ENCODE measurements at regions not wholly inside any gene's neighbourhood (a gene's known extent, or its start where the extent isn't known, plus 50 kb on each side); places are given as distances from the start of the nearest gene placed in this dataset.

- Histone ChIP-seq H3K9me3 (ENCODE audit: control insufficient read depth in 2 of 2, low read length in 2 of 2) (no peaks in the 10 kb centered on the region), H3K4me3 (ENCODE audit: low read length in 2 of 2) (no peak overlapping the region), H3K9ac (ENCODE audit: low read length in 2 of 2) (no peak overlapping the region), H3K36me3 (ENCODE audit: control insufficient read depth in 2 of 2, insufficient read depth in 2 of 2, low read length in 2 of 2) (no peaks in the 10 kb centered on the region), H3K4me1 (ENCODE audit: control insufficient read depth, insufficient read depth, low read length) (no peaks in the 10 kb centered on the region), H3K27ac (ENCODE audit: low read length) (no peak overlapping the region), H3K27me3 (ENCODE audit: control insufficient read depth in 1 of 2, insufficient read depth in 2 of 2, low read length in 2 of 2) (peaks cover 0 to 13% of the 10 kb centered on the region in 2 donors)
Measured at GRCh38 chr22:26914519-26915185, 257.3 kb downstream of the MIAT start.

GRCh38 chr22:26916236-26916635 lies 258.8 kb downstream of the MIAT start:
- no peaks in the 10 kb centered on the region for H3K9me3 ChIP-seq (ENCODE audit: control insufficient read depth in 2 of 2, low read length in 2 of 2)
- no peak overlapping the region for H3K9ac ChIP-seq (ENCODE audit: low read length in 2 of 2)
- H3K36me3 ChIP-seq (ENCODE audit: control insufficient read depth in 2 of 2, insufficient read depth in 2 of 2, low read length in 2 of 2) = no peaks in the 10 kb centered on the region
- peaks cover 0 to 11% of the 10 kb centered on the region in 2 donors for H3K27me3 ChIP-seq (ENCODE audit: control insufficient read depth in 1 of 2, insufficient read depth in 2 of 2, low read length in 2 of 2)
- no peaks in the 10 kb centered on the region for H3K4me1 ChIP-seq (ENCODE audit: control insufficient read depth, insufficient read depth, low read length)
- no peak overlapping the region for H3K4me3 ChIP-seq (ENCODE audit: low read length in 2 of 2)
- H3K27ac ChIP-seq (ENCODE audit: low read length) = no peak overlapping the region

GRCh38 chr22:26918226-26918625 lies 260.8 kb downstream of the MIAT start:
- Histone ChIP-seq H3K27me3 (ENCODE audit: control insufficient read depth in 1 of 2, insufficient read depth in 2 of 2, low read length in 2 of 2) (peaks cover 0 to 9% of the 10 kb centered on the region in 2 donors), H3K9ac (ENCODE audit: low read length in 2 of 2) (no peak overlapping the region), H3K9me3 (ENCODE audit: control insufficient read depth in 2 of 2, low read length in 2 of 2) (no peaks in the 10 kb centered on the region), H3K4me3 (ENCODE audit: low read length in 2 of 2) (no peak overlapping the region), H3K4me1 (ENCODE audit: control insufficient read depth, insufficient read depth, low read length) (no peaks in the 10 kb centered on the region), H3K27ac (ENCODE audit: low read length) (no peak overlapping the region), H3K36me3 (ENCODE audit: control insufficient read depth in 2 of 2, insufficient read depth in 2 of 2, low read length in 2 of 2) (no peaks in the 10 kb centered on the region)

GRCh38 chr22:26921726-26922125 lies 264.3 kb downstream of the MIAT start:
- no peak overlapping the region for H3K4me3 ChIP-seq (ENCODE audit: low read length in 2 of 2)
- H3K27me3 ChIP-seq (ENCODE audit: control insufficient read depth in 1 of 2, insufficient read depth in 2 of 2, low read length in 2 of 2) = no peaks in the 10 kb centered on the region
- no peak overlapping the region for H3K27ac ChIP-seq (ENCODE audit: low read length)
- no peaks in the 10 kb centered on the region for H3K36me3 ChIP-seq (ENCODE audit: control insufficient read depth in 2 of 2, insufficient read depth in 2 of 2, low read length in 2 of 2)
- H3K9me3 ChIP-seq (ENCODE audit: control insufficient read depth in 2 of 2, low read length in 2 of 2) = no peaks in the 10 kb centered on the region
- no peak overlapping the region for H3K9ac ChIP-seq (ENCODE audit: low read length in 2 of 2)
- no peaks in the 10 kb centered on the region for H3K4me1 ChIP-seq (ENCODE audit: control insufficient read depth, insufficient read depth, low read length)

- no peak overlapping the region for H3K4me3 ChIP-seq (ENCODE audit: low read length in 2 of 2)
- H3K27me3 ChIP-seq (ENCODE audit: control insufficient read depth in 1 of 2, insufficient read depth in 2 of 2, low read length in 2 of 2) = no peaks in the 10 kb centered on the region
- H3K36me3 ChIP-seq (ENCODE audit: control insufficient read depth in 2 of 2, insufficient read depth in 2 of 2, low read length in 2 of 2) = no peaks in the 10 kb centered on the region
- H3K9me3 ChIP-seq (ENCODE audit: control insufficient read depth in 2 of 2, low read length in 2 of 2) = no peaks in the 10 kb centered on the region
- H3K27ac ChIP-seq (ENCODE audit: low read length) = no peak overlapping the region
- no peak overlapping the region for H3K9ac ChIP-seq (ENCODE audit: low read length in 2 of 2)
- H3K4me1 ChIP-seq (ENCODE audit: control insufficient read depth, insufficient read depth, low read length) = no peaks in the 10 kb centered on the region
Measured at GRCh38 chr22:26922806-26923205, 265.4 kb downstream of the MIAT start.

- Histone ChIP-seq H3K9me3 (ENCODE audit: control insufficient read depth in 2 of 2, low read length in 2 of 2) (no peaks in the 10 kb centered on the region), H3K9ac (ENCODE audit: low read length in 2 of 2) (no peak overlapping the region), H3K27ac (ENCODE audit: low read length) (no peak overlapping the region), H3K4me1 (ENCODE audit: control insufficient read depth, insufficient read depth, low read length) (no peaks in the 10 kb centered on the region), H3K4me3 (ENCODE audit: low read length in 2 of 2) (no peak overlapping the region), H3K36me3 (ENCODE audit: control insufficient read depth in 2 of 2, insufficient read depth in 2 of 2, low read length in 2 of 2) (no peaks in the 10 kb centered on the region), H3K27me3 (ENCODE audit: control insufficient read depth in 1 of 2, insufficient read depth in 2 of 2, low read length in 2 of 2) (no peaks in the 10 kb centered on the region)
Measured at GRCh38 chr22:26923531-26923930, 266.1 kb downstream of the MIAT start.

- H3K9me3 ChIP-seq (ENCODE audit: control insufficient read depth in 2 of 2, low read length in 2 of 2) = no peaks in the 10 kb centered on the region
- no peaks in the 10 kb centered on the region for H3K36me3 ChIP-seq (ENCODE audit: control insufficient read depth in 2 of 2, insufficient read depth in 2 of 2, low read length in 2 of 2)
- no peak overlapping the region for H3K4me3 ChIP-seq (ENCODE audit: low read length in 2 of 2)
- no peaks in the 10 kb centered on the region for H3K27me3 ChIP-seq (ENCODE audit: control insufficient read depth in 1 of 2, insufficient read depth in 2 of 2, low read length in 2 of 2)
- H3K9ac ChIP-seq (ENCODE audit: low read length in 2 of 2) = no peak overlapping the region
- H3K27ac ChIP-seq (ENCODE audit: low read length) = no peak overlapping the region
- H3K4me1 ChIP-seq (ENCODE audit: control insufficient read depth, insufficient read depth, low read length) = no peaks in the 10 kb centered on the region
Measured at GRCh38 chr22:26927821-26928220, 270.4 kb downstream of the MIAT start.

GRCh38 chr22:26931471-26931870 lies 274.1 kb downstream of the MIAT start:
- no peak overlapping the region for H3K27ac ChIP-seq (ENCODE audit: low read length)
- H3K36me3 ChIP-seq (ENCODE audit: control insufficient read depth in 2 of 2, insufficient read depth in 2 of 2, low read length in 2 of 2) = no peaks in the 10 kb centered on the region
- no peaks in the 10 kb centered on the region for H3K4me1 ChIP-seq (ENCODE audit: control insufficient read depth, insufficient read depth, low read length)

GRCh38 chr22:26933105-26933590 lies 275.8 kb downstream of the MIAT start:
- no peaks in the 10 kb centered on the region for H3K4me1 ChIP-seq (ENCODE audit: control insufficient read depth, insufficient read depth, low read length)
- H3K36me3 ChIP-seq (ENCODE audit: control insufficient read depth in 2 of 2, insufficient read depth in 2 of 2, low read length in 2 of 2) = no peaks in the 10 kb centered on the region
- H3K9ac ChIP-seq (ENCODE audit: low read length in 2 of 2) = no peak overlapping the region

More at GRCh38 chr22:26931471-26931870, 274.1 kb downstream of the MIAT start:
- no peaks in the 10 kb centered on the region for H3K27me3 ChIP-seq (ENCODE audit: control insufficient read depth in 1 of 2, insufficient read depth in 2 of 2, low read length in 2 of 2)
- peaks cover 0 to 2% of the 10 kb centered on the region in 2 donors for H3K9me3 ChIP-seq (ENCODE audit: control insufficient read depth in 2 of 2, low read length in 2 of 2)
- H3K9ac ChIP-seq (ENCODE audit: low read length in 2 of 2) = no peak overlapping the region
- no peak overlapping the region for H3K4me3 ChIP-seq (ENCODE audit: low read length in 2 of 2)

GRCh38 chr22:26937213-26937612 lies 279.8 kb downstream of the MIAT start:
- H3K27me3 ChIP-seq (ENCODE audit: control insufficient read depth in 1 of 2, insufficient read depth in 2 of 2, low read length in 2 of 2) = no peaks in the 10 kb centered on the region
- H3K4me1 ChIP-seq (ENCODE audit: control insufficient read depth, insufficient read depth, low read length) = no peaks in the 10 kb centered on the region
- no peak overlapping the region for H3K27ac ChIP-seq (ENCODE audit: low read length)
- no peak overlapping the region for H3K9ac ChIP-seq (ENCODE audit: low read length in 2 of 2)
- H3K4me3 ChIP-seq (ENCODE audit: low read length in 2 of 2) = no peak overlapping the region
- H3K36me3 ChIP-seq (ENCODE audit: control insufficient read depth in 2 of 2, insufficient read depth in 2 of 2, low read length in 2 of 2) = no peaks in the 10 kb centered on the region
- H3K9me3 ChIP-seq (ENCODE audit: control insufficient read depth in 2 of 2, low read length in 2 of 2) = peaks cover 0 to 2% of the 10 kb centered on the region in 2 donors

More at GRCh38 chr22:26933105-26933590, 275.8 kb downstream of the MIAT start:
- Histone ChIP-seq H3K27ac (ENCODE audit: low read length) (no peak overlapping the region), H3K27me3 (ENCODE audit: control insufficient read depth in 1 of 2, insufficient read depth in 2 of 2, low read length in 2 of 2) (no peaks in the 10 kb centered on the region), H3K9me3 (ENCODE audit: control insufficient read depth in 2 of 2, low read length in 2 of 2) (peaks cover 0 to 2% of the 10 kb centered on the region in 2 donors), H3K4me3 (ENCODE audit: low read length in 2 of 2) (no peak overlapping the region)

GRCh38 chr22:26939466-26939865 lies 282.1 kb downstream of the MIAT start:
- Histone ChIP-seq H3K36me3 (ENCODE audit: control insufficient read depth in 2 of 2, insufficient read depth in 2 of 2, low read length in 2 of 2) (no peaks in the 10 kb centered on the region), H3K9me3 (ENCODE audit: control insufficient read depth in 2 of 2, low read length in 2 of 2) (peaks cover 0 to 2% of the 10 kb centered on the region in 2 donors), H3K4me3 (ENCODE audit: low read length in 2 of 2) (no peak overlapping the region), H3K4me1 (ENCODE audit: control insufficient read depth, insufficient read depth, low read length) (no peaks in the 10 kb centered on the region), H3K27ac (ENCODE audit: low read length) (no peak overlapping the region), H3K27me3 (ENCODE audit: control insufficient read depth in 1 of 2, insufficient read depth in 2 of 2, low read length in 2 of 2) (no peaks in the 10 kb centered on the region), H3K9ac (ENCODE audit: low read length in 2 of 2) (no peak overlapping the region)

All from stomach smooth muscle (tissue), 2 donors.